ENCODE measurements at regions not wholly inside any gene's neighbourhood (a gene's known extent, or its start where the extent isn't known, plus 50 kb on each side); places are given as distances from the start of the nearest gene placed in this dataset.
"Not testable (repeated sequence)": the region's sequence is repeated elsewhere in the genome, so short reads cannot be mapped to it uniquely, and the experiment has no call there.

DNA sequence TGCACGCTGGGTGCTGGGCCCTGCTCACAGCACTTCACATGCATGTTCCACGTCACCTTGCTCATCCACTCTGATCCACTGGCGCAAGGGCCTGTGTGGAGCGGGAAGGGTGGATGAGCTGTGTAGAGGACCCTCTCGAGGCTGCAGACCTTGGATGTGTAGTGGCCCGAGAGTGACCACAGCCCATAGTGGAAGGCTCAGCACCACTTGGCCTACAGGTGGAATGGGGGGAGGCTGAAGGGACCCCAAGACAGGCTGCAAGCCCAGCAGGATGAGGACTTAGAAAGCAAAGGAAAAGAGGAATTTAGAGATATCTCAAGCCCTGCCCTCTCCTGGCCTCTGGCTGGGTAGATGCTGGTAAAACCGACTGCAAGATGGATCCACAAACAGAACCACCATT lies 175.9 kb upstream of the COPS8 start:
- DNase-seq, result no peak

DNA sequence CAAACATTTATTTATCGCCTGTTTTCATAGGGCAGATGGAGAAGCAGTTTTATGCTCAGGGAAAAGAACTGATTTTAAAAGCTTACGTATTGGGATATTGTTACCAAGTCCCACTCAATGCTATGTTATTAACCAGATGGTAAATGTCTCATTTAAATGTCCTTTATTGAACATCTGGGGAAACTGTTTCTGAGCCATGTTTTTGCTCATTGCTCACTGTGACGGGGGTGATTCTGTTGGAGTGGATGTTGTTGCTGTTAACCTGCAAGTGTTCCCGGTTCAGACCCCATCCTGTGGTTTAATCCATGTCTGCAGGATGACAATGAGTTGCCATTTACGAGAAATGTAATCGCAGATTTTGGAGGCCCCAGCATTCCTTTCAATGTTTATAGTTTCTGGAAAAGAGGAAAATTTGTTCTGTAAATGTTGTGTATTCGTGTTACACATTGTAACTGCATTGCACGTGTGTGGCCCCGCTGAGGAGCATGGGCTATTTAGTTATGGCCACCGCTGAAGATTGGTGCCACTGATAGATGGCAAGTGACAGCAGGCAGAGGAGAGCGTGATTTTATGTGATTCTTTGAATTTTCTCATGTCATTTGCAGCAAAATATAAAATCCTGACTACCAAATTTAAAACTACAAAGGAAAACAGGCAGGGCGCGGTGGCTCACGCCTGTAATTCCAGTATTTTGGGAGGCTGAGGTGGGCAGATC lies 174.8 kb upstream of the COPS8 start:
- no peak for DNase-seq

- DNase-seq, result no peak
These were observed 173.2 kb upstream of the COPS8 start for GRCh38 chr2:236912326-236913120.

DNA sequence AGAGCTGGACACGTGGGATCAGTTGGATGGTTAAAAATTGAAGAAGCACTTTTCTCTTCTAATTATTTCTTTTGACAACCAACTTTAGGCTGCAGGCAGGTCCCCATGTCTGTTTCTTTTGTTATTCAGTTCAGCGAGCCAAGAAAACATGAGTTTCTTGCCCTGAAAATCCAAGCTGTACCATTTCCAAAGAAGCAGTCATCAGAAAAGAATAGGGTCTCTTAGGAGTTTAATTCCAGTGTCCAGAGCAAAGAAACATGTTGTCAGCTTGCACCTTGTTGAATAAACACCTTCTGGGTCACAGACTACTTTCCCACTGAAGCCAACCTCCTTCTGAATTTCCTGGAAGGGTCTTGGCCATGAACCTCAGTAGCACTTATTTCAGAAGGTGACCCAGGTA lies 170.5 kb upstream of the COPS8 start:
- no peak for DNase-seq

DNA sequence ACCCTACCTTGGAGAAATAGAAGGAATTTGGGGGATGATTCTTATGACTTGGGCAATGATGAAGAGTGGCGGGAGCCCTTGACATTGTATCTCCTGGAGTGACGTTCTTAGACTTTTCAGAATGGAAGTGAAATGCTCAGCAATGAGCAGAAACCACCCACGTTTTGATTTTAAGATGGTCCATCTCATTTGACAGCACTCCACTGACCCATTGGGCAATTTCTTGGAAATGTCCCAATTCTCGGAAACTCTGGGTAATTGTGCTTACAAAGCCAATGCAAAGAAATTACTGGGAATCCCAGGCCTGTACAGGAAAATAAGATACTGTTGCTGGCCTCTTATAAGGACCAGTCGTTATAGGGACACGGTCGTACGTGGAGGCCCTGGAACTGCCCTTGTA lies 170.0 kb upstream of the COPS8 start:
- DNase-seq, result no peak

DNA sequence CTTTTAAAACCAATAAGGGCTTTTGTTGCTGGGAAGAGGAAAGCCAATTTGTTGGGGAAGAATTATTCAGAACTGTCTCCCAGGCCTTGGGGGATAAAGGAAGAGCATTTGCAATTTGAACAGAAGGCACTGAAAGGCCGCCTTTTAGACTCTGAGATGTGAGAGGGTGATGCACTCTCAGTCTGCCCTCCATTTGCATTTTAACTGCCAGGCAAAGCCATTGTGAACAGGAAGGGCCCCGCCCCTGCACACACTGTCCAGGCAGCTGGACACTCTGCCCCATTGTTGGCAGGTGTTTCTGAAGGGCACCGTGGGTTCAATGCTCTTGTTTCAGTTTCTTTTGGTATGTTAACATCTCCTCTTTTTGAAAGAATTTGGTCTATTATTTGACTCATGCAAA lies 169.5 kb upstream of the COPS8 start:
- DNase-seq, result no peak

DNA sequence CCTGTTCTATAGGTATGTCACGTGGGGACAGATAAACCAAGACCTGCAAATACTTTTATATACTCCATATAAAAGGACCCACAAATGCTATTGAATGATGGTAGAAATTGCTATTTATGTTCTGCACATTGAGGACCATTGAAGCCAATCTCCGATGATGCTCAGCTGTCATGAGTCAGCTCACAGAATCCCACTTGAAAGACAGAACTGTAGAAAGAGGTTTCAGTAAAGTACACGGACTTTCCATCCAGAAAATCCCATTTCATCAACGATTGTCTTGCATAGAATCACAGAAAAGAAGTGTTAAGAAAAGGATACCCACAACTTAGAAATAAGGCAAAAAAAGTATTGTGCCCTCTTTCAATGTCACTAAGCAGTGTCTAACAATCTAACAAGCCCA lies 169.0 kb upstream of the COPS8 start:
- no peak for DNase-seq

- no peak for DNase-seq
These were observed 168.5 kb upstream of the COPS8 start for GRCh38 chr2:236917164-236917563.

GRCh38 chr2:236918545-236918944 lies 167.1 kb upstream of the COPS8 start:
- DNase-seq, result no peak

DNA sequence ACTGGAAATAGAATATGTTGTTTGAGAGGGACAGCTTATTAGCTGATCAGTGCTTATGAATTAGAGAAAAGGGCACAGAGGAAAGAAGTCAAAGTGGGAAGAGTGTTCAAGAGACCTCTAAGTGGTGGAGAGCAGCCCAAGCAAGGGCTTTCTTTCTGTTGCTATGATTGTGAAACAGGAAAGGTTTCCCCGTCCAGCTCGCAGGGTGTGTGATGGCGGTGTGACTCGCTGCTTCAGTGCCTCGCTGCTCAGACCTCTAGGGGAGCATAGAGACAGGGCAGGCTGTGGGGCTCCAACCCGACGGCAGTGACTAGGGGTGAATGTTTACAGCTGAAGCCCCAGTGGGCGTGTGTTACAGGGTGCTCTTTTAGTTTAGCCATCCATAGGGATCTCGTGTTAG lies 166.5 kb upstream of the COPS8 start:
- no peak for DNase-seq

GRCh38 chr2:236919801-236920379 lies 165.8 kb upstream of the COPS8 start:
- not testable (repeated sequence) for DNase-seq

GRCh38 chr2:236922061-236922460 lies 163.6 kb upstream of the COPS8 start:
- DNase-seq, result no peak

DNA sequence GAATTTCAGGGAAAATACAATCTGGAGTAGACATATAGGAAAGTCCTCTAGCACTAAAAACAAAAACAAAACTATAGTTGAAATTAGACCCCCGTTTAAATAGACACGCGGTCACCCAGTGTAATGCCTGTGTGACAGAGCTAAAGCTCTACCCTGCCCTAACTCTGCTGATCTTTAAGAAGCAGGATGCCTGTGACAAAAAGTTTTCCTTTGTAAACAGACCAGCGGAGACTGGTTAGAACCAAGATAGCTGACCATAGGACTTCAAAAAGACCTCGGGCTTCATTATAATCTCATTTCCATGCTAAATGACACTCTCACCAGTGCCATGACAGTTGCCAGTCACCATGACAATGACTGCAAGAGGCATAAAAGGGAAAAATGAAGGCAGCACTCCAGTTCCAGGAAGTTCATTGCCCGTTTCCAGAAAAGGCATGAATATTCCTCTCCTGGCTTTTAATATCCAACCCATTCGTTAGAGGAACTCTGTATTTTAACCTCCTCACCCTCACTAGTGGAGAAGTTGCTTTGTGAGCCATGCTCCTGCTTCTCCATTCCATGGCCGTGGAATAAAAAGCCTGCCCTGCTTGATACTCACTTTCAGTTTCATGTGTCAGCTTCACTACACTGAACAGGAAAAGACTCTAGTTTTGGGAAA lies 157.2 kb upstream of the COPS8 start:
- DNase-seq, result no peak

DNA sequence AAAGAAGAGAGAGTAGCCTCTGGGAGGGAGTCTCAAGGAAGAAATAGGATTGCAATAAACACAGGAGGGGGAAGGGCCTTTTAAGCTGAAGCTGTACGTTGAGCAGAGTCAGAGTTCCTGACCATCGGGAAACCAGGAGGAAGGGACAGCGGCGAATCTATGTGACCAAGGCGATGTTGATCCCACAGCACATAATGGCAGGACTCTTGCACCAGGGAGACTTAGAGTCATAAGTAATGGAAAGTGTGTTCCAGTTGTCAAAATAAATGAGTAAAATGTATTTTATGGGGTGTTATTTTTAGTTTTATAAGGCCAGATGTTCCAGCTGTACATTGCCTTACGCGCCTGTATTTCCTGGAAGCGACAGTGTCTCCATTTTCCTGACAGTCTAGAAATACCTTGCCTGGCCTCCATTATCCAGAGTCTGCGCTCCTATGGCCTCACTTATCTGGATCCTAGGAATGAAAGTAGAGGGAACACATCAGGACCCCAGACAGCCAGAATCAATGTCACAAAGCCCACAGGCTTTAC lies 152.8 kb upstream of the COPS8 start:
- no peak for DNase-seq

DNA sequence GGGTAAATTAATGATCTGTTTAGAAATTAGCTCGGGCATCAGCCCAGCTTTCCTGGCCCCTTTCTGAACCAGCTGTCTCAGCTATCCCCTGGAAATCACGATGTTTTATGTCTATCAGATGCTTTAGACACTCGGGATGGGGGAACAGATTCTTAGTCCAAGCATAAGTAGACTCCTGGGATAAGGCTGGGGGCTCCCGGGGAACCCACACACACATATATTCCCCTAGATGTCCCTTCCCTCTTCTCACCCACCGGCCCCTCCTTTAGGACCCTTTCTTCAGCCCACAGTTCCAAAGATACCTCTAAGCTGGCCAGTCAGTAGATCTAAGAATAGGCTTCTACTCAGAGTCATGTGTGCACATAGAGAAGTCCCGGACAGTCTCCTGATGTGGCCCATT lies 151.5 kb upstream of the COPS8 start:
- DNase-seq, result no peak

GRCh38 chr2:236934656-236935055 lies 151.0 kb upstream of the COPS8 start:
- DNase-seq, result no peak

DNA sequence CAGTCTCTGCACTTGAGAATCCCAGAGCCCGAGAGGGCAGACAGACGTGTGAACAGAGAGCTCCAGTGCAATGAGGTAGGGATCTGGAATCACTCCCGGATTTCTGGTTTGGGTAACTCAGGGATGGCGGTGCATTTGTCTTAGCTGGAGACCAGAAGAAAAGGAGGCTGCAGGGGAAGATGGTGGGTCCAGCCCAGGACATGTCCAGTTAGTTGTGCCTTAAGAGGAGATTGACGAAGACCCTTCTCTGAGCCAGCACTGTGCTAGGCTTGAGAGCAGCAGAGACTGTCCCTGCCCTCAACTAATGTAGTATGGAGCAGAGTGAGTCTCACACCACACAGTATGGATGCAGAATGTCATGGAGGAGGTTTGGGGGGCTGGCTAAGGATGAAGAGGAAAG lies 150.6 kb upstream of the COPS8 start:
- no peak for DNase-seq

DNA sequence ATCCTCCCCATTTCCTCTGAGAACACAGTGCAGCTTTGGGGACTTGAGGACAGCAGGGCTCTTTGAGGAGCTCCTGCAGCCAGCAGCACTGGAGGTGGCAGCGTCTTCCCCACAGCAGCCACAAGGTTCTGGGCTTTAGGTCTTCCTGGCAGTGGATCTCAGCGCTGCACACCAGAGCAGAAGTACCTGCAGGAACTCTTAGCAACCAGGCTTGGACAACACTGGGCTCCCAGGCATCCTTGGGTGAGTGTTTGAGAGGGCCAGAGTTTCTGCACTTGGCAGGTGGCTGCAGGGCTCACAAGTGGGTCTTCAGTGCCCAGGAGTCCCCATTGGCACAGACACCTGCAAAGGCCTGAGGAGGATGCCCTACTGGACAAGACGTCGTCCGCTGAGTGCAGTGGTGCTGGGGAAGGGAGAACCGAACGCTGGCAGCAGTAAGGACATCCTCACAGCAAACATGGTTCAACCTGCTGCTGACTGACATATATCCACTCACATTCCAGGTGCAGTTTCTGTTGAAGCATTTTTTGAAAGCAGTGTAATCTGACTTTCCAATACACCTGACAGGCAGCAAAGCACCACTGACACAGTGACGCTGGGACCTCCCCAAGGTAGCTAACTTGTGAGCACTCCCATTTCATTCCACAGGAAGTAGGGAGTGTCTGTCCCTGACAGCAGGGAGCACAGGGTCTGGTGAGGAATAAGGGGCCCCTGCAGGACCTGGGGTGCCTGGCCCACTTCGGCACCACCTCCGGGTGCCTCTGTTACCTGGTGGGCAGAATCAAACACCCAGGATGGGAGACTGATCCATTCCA lies 149.9 kb upstream of the COPS8 start:
- DNase-seq, result no peak

GRCh38 chr2:236936446-236936940 lies 149.2 kb upstream of the COPS8 start:
- no peak for DNase-seq

GRCh38 chr2:236938126-236938525 lies 147.6 kb upstream of the COPS8 start:
- no peak for DNase-seq

GRCh38 chr2:236939271-236939670 lies 146.4 kb upstream of the COPS8 start:
- no peak for DNase-seq

GRCh38 chr2:236939721-236940231 lies 145.9 kb upstream of the COPS8 start:
- DNase-seq, result no peak
